HG03060 (cell line): ENCODE measurements at regions not wholly inside any gene's neighbourhood (a gene's known extent, or its start where the extent isn't known, plus 50 kb on each side); places are given as distances from the start of the nearest gene placed in this dataset.
A peak's percentile ranks its signal among the peaks of the same experiment; 100 is the strongest.
"Not testable (repeated sequence)": the region's sequence is repeated elsewhere in the genome, so short reads cannot be mapped to it uniquely, and the experiment has no call there.

ENCODE experiments used
- ATAC-seq: cut with Tn5 transposase; IDR thresholded peaks from one replicate; pipeline ENCODE4 v1.9.1; 2021; ENCODE audit warnings: low read depth, moderate number of reproducible peaks; ENCODE audit not compliant: unreplicated experiment

DNA sequence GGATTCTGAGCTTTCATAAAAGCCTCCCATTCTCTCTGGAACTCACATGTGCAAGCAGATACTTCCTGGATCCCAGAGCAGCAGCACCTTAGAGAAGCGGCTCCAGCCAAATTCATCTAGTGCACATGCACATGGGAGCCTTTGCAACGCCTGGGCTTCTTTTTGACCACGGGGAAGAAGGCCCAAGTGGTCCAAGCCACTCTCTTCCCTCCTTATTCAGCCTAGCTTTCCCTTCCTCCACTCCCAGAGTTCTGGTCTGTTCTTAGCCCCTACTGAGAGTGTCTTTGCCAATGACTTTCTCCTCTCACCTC lies 118.7 kb downstream of the ZNF365 start:
- ATAC-seq, result no peak

- no peak for ATAC-seq
These were observed 122.8 kb downstream of the ZNF365 start for GRCh38 chr10:62496925-62497324.

- ATAC-seq, result no peak
These were observed 124.1 kb downstream of the ZNF365 start for GRCh38 chr10:62498271-62498670.

DNA sequence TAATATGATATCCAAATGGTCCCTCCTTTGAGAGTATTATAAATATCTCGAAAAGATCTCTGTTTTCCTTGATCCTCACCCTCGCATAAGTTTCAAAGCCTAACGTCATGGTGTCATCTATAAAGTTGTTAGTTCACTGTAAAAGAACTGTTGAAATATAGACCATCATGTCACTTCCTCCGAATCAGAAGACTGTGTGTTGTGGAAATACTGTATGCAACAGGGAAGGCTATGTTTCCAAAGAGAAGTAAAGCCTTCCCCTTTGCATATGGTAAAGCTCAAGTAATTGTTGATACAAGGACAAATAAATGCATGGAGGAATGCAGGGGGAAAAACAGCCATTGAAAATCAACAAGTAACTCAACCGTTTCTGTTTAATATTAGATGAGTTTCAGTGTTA lies 125.9 kb downstream of the ZNF365 start:
- ATAC-seq, result not testable (repeated sequence)

DNA sequence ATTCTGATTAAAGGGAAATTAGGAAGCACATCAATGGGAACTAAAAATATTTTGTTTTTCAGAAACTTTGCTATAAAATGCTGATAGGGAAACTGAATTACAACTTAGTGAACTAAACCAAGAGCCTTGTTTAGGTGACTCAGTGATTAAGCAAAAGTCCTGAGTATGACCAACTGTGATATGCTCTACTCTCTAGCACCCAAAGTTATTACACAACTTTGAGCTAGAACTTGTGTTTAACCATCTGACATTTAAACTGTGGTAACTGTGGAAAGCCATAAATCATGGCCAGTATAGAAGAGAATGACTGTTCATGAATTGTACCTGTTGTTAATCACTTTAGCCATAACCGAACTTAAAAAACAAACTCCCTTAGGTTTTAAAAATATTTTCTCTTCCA lies 127.4 kb downstream of the ZNF365 start:
- ATAC-seq, result no peak

- ATAC-seq, result no peak
These were observed 128.9 kb downstream of the ZNF365 start for GRCh38 chr10:62502995-62503613.

- no peak for ATAC-seq
These were observed 129.7 kb downstream of the ZNF365 start for GRCh38 chr10:62503872-62504271.

DNA sequence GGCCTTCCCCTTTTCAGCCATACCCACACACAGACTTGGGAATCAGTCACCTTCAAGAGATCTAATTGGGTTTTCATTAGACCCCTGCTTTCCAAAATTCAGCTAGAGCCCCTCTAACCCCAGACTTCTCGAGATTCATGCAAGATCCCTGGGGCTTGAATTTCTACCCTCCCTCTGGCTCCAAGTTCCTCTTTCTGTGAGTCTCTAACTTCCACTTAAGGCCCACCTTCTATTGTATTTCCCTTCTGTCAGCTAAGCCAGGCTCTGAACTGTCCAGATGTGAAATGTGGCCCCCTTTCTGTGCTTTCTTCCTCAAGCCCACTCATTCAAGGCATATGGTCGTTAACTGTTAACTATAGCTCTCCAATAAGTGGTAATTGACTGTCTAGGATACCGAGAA lies 132.2 kb downstream of the ZNF365 start:
- ATAC-seq, result no peak

- ATAC-seq, result no peak
These were observed 137.1 kb downstream of the ZNF365 start for GRCh38 chr10:62511238-62511637.

- no peak for ATAC-seq
These were observed 137.5 kb downstream of the ZNF365 start for GRCh38 chr10:62511656-62512055.

DNA sequence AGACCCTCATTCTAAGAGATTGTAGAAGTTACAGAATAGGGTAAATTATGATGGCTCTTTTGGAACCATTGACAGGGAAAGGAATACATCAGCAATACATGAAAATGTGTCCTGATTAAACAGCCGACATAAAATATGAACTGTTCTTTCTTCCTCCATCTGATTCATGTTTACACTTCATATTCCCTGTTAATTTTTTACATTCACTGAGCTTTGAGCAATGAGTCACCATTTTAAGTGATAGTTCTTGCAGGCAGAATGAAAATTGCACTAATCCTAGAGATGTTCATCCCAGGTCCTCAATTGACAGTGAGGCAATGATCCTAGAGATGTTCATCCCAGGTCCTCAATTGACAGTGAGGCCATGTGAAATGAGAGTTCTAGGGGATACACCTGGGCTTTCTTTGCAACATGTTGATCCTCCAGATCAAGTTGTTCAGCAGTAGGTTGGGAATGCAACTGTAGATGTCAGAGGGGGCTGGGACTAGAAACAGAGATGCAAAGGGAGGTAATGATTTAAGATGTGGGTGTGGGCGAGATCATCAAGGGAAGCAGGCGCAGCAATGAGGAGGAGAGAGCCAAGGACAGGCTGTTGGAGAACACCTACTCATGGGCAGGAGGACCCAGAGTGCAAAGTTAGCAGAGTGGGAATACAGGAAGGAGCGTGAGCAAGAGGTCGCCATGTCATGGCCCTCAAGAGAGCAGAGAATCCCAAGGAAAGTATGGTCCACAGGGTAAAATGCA lies 138.7 kb downstream of the ZNF365 start:
- no peak for ATAC-seq

DNA sequence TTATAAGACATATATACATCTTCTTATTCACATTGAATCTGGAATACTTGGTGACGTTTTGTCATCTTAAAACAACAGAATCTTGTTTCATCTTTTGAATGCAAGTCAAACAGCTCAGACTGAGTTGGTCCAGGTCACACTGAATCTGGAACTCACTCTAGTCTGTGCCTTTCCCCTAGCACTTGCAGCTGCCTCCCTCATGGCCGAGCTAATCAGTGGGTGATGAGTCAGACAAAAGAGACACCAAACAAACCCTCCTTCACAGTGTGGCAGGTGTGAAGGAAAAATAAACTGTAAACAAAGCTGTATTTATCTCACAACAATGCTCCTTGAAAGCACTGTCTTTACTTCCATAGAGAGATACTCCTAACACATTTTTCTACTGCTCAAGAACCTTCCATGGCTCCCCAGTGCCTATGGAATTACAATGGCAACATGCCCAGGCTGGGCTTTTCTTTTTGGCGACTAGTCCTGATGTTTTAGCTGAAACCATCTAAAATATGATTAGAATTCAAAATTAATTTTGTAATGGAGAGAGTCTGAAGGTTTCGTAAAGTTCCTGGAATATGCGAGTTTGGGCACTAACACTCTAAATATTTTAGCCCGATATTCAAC lies 140.0 kb downstream of the ZNF365 start:
- ATAC-seq, result no peak

- ATAC-seq, result no peak
These were observed 143.1 kb downstream of the ZNF365 start for GRCh38 chr10:62517252-62517651.

GRCh38 chr10:62527019-62527827 lies 153.1 kb downstream of the ZNF365 start:
- ATAC-seq, result peak; percentile 45

DNA sequence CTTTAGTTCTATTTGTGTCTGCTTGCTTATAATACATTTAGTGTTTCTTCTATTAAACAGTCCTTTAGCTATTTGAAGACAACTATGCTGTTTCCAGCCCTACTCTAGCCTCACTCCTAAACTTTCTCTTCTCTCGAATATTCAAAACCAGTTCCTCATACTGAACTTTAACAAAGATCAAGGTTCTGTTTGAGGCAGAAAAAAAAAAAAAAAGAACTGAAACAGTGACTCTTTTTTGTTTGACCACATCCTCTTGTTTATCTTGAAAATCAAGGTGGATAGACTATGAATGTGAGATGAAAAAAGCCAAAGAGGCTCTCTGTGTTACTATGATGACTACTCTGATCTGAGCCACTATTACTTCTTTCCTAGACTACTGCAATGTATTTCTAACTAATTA lies 154.3 kb downstream of the ZNF365 start:
- ATAC-seq, result peak; percentile 91

DNA sequence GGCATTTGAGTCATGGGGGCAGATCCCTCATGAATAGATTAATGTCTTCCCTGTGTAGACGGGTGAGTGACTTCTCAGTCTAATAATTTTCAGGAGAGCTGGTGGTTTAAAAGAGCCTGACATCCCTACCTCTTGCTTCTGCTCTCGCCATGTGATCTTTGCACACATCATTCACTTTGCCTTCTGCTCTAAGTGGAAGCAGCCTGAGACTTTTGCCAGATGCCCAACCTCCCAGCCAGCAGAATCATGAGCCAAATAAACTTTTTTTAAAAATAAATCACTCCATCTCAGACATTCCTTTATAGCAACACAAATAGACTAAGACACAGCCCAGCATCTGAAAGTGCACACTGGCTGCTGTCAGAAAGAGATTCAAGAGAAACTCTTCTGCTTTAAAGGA lies 155.2 kb downstream of the ZNF365 start:
- ATAC-seq, result no peak

GRCh38 chr10:62534031-62534430 lies 159.9 kb downstream of the ZNF365 start:
- no peak for ATAC-seq

DNA sequence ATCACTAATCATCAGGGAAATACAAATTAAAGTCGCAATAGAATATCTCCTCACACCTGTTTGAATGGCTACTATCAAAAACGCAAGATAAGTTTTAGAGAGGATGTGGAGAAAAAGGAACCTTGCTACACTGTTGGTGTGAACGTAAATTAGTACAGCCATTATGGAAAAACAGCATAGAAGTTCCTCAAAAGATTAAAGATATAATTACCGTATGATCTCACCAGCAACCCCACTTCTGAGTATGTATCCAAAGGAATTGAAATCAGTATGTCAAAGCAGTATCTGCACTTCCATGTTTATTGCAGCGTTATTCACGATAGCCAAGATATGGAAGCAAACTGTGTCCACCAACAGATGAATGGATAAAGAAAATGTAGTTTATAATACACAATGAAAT lies 164.4 kb downstream of the ZNF365 start:
- ATAC-seq, result no peak

GRCh38 chr10:62540389-62540788 lies 166.2 kb downstream of the ZNF365 start:
- no peak for ATAC-seq

DNA sequence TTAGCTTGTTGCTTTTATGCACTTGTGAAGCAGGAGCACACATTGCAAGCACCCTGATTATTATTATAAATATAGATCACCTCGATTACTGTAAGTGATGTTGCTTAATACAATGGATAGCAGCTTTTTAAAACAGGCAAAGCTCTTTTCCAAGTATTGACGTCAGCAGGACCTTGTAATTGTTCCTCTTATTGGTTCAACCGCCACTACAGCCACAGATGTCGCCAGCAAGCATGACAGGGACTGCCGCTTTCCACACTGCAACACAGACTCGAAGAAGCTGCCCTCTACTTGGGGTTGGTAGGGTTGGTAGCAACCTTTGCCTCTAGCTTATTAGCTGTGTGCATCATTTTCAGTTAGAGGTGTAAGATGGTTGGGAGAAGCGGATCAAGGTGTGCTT lies 167.6 kb downstream of the ZNF365 start:
- ATAC-seq, result no peak
